ENCODE measurements at regions not wholly inside any gene's neighbourhood (a gene's known extent, or its start where the extent isn't known, plus 50 kb on each side); places are given as distances from the start of the nearest gene placed in this dataset.

- Histone ChIP-seq H3K4me1 (ENCODE audit: control insufficient read depth, insufficient read depth, low read length) (no peaks in the 10 kb centered on the region), H3K36me3 (ENCODE audit: control insufficient read depth, insufficient read depth, low read length) (no peaks in the 10 kb centered on the region), H3K4me3 (ENCODE audit: low read length) (no peak overlapping the region), H3K9me3 (replicated peaks; ENCODE audit: control insufficient read depth, low read depth, low read length) (peaks cover 17% of the 10 kb centered on the region), H3K27me3 (ENCODE audit: control insufficient read depth, insufficient read depth, low read length) (no peaks in the 10 kb centered on the region), H3K27ac (ENCODE audit: low read length) (no peak overlapping the region)
- 91% methylated on average over 3 of the region's 5 CpGs for WGBS (ENCODE audit: insufficient coverage)
- no peak for DNase-seq
Observed at GRCh38 chr4:175499735-175500352, 312.2 kb downstream of the GPM6A start.

- no peak for DNase-seq
- Histone ChIP-seq H3K27me3 (ENCODE audit: control insufficient read depth, insufficient read depth, low read length) (no peaks in the 10 kb centered on the region), H3K9me3 (replicated peaks; ENCODE audit: control insufficient read depth, low read depth, low read length) (peaks cover 9% of the 10 kb centered on the region), H3K4me1 (ENCODE audit: control insufficient read depth, insufficient read depth, low read length) (no peaks in the 10 kb centered on the region), H3K27ac (ENCODE audit: low read length) (no peak overlapping the region), H3K36me3 (ENCODE audit: control insufficient read depth, insufficient read depth, low read length) (no peaks in the 10 kb centered on the region), H3K4me3 (ENCODE audit: low read length) (no peak overlapping the region)
Observed at GRCh38 chr4:175504318-175504717, 307.7 kb downstream of the GPM6A start.

GRCh38 chr4:175509320-175509719 lies 302.7 kb downstream of the GPM6A start:
- no peak for DNase-seq
- no peaks in the 10 kb centered on the region for H3K36me3 ChIP-seq (ENCODE audit: control insufficient read depth, insufficient read depth, low read length)
- H3K9me3 ChIP-seq (replicated peaks; ENCODE audit: control insufficient read depth, low read depth, low read length): no peaks in the 10 kb centered on the region
- no CpG with 5 or more reads among the region's 2 CpGs for WGBS (ENCODE audit: insufficient coverage)
- H3K27me3 ChIP-seq (ENCODE audit: control insufficient read depth, insufficient read depth, low read length): no peaks in the 10 kb centered on the region
- H3K4me1 ChIP-seq (ENCODE audit: control insufficient read depth, insufficient read depth, low read length): no peaks in the 10 kb centered on the region
- no peak overlapping the region for H3K4me3 ChIP-seq (ENCODE audit: low read length)
- no peak overlapping the region for H3K27ac ChIP-seq (ENCODE audit: low read length)

- Histone ChIP-seq H3K4me1 (ENCODE audit: control insufficient read depth, insufficient read depth, low read length) (no peaks in the 10 kb centered on the region), H3K9me3 (replicated peaks; ENCODE audit: control insufficient read depth, low read depth, low read length) (no peaks in the 10 kb centered on the region), H3K27ac (ENCODE audit: low read length) (no peak overlapping the region), H3K4me3 (ENCODE audit: low read length) (no peak overlapping the region), H3K36me3 (ENCODE audit: control insufficient read depth, insufficient read depth, low read length) (no peaks in the 10 kb centered on the region), H3K27me3 (ENCODE audit: control insufficient read depth, insufficient read depth, low read length) (no peaks in the 10 kb centered on the region)
- no CpG with 5 or more reads among the region's 1 CpG for WGBS (ENCODE audit: insufficient coverage)
- peak; percentile 15 for DNase-seq
Observed at GRCh38 chr4:175511861-175512260, 300.2 kb downstream of the GPM6A start.

- Histone ChIP-seq H3K27me3 (ENCODE audit: control insufficient read depth, insufficient read depth, low read length) (no peaks in the 10 kb centered on the region), H3K4me3 (ENCODE audit: low read length) (no peak overlapping the region), H3K27ac (ENCODE audit: low read length) (no peak overlapping the region), H3K36me3 (ENCODE audit: control insufficient read depth, insufficient read depth, low read length) (no peaks in the 10 kb centered on the region), H3K4me1 (ENCODE audit: control insufficient read depth, insufficient read depth, low read length) (no peaks in the 10 kb centered on the region), H3K9me3 (replicated peaks; ENCODE audit: control insufficient read depth, low read depth, low read length) (no peaks in the 10 kb centered on the region)
- WGBS (ENCODE audit: insufficient coverage): 83% methylated on average over 1 of the region's 5 CpGs
- DNase-seq: no peak
Observed at GRCh38 chr4:175514174-175514573, 297.9 kb downstream of the GPM6A start.

- peaks cover 2% of the 10 kb centered on the region for H3K9me3 ChIP-seq (replicated peaks; ENCODE audit: control insufficient read depth, low read depth, low read length)
- H3K27me3 ChIP-seq (ENCODE audit: control insufficient read depth, insufficient read depth, low read length): no peaks in the 10 kb centered on the region
- H3K4me3 ChIP-seq (ENCODE audit: low read length): no peak overlapping the region
- DNase-seq: no peak
- no peaks in the 10 kb centered on the region for H3K4me1 ChIP-seq (ENCODE audit: control insufficient read depth, insufficient read depth, low read length)
- no CpG with 5 or more reads among the region's 3 CpGs for WGBS (ENCODE audit: insufficient coverage)
- H3K36me3 ChIP-seq (ENCODE audit: control insufficient read depth, insufficient read depth, low read length): no peaks in the 10 kb centered on the region
- no peak overlapping the region for H3K27ac ChIP-seq (ENCODE audit: low read length)
Observed at GRCh38 chr4:175530655-175531054, 281.4 kb downstream of the GPM6A start.

- no peaks in the 10 kb centered on the region for H3K36me3 ChIP-seq (ENCODE audit: control insufficient read depth, insufficient read depth, low read length)
Observed at GRCh38 chr4:175531405-175532091, 280.5 kb downstream of the GPM6A start.

GRCh38 chr4:175536852-175537453 lies 275.1 kb downstream of the GPM6A start:
- DNase-seq: peak; percentile 69
- Histone ChIP-seq H3K4me1 (ENCODE audit: control insufficient read depth, insufficient read depth, low read length) (no peaks in the 10 kb centered on the region), H3K27me3 (ENCODE audit: control insufficient read depth, insufficient read depth, low read length) (no peaks in the 10 kb centered on the region), H3K9me3 (replicated peaks; ENCODE audit: control insufficient read depth, low read depth, low read length) (peaks cover 3% of the 10 kb centered on the region), H3K36me3 (ENCODE audit: control insufficient read depth, insufficient read depth, low read length) (no peaks in the 10 kb centered on the region), H3K27ac (ENCODE audit: low read length) (no peak overlapping the region), H3K4me3 (ENCODE audit: low read length) (no peak overlapping the region)
- WGBS (ENCODE audit: insufficient coverage): no CpG with 5 or more reads among the region's 6 CpGs

More at GRCh38 chr4:175531405-175532091, 280.5 kb downstream of the GPM6A start:
- WGBS (ENCODE audit: insufficient coverage): no CpG with 5 or more reads among the region's 4 CpGs
- H3K27me3 ChIP-seq (ENCODE audit: control insufficient read depth, insufficient read depth, low read length): no peaks in the 10 kb centered on the region
- no peak overlapping the region for H3K4me3 ChIP-seq (ENCODE audit: low read length)
- no peaks in the 10 kb centered on the region for H3K4me1 ChIP-seq (ENCODE audit: control insufficient read depth, insufficient read depth, low read length)
- no peak for DNase-seq
- H3K9me3 ChIP-seq (replicated peaks; ENCODE audit: control insufficient read depth, low read depth, low read length): peaks cover 2% of the 10 kb centered on the region
- H3K27ac ChIP-seq (ENCODE audit: low read length): no peak overlapping the region

GRCh38 chr4:175539498-175539897 lies 272.6 kb downstream of the GPM6A start:
- Histone ChIP-seq H3K36me3 (ENCODE audit: control insufficient read depth, insufficient read depth, low read length) (no peaks in the 10 kb centered on the region), H3K9me3 (replicated peaks; ENCODE audit: control insufficient read depth, low read depth, low read length) (peaks cover 2% of the 10 kb centered on the region), H3K27me3 (ENCODE audit: control insufficient read depth, insufficient read depth, low read length) (no peaks in the 10 kb centered on the region), H3K4me1 (ENCODE audit: control insufficient read depth, insufficient read depth, low read length) (peaks cover 4% of the 10 kb centered on the region), H3K27ac (ENCODE audit: low read length) (no peak overlapping the region), H3K4me3 (ENCODE audit: low read length) (no peak overlapping the region)
- no CpG with 5 or more reads among the region's 2 CpGs for WGBS (ENCODE audit: insufficient coverage)
- DNase-seq: peak; percentile 6

GRCh38 chr4:175540151-175540550 lies 271.9 kb downstream of the GPM6A start:
- peaks cover 4% of the 10 kb centered on the region for H3K4me1 ChIP-seq (ENCODE audit: control insufficient read depth, insufficient read depth, low read length)
- no peak for DNase-seq
- H3K27me3 ChIP-seq (ENCODE audit: control insufficient read depth, insufficient read depth, low read length): no peaks in the 10 kb centered on the region
- no CpG with 5 or more reads among the region's 1 CpG for whole genome bisulfite sequencing (ENCODE audit: insufficient coverage)
- no peaks in the 10 kb centered on the region for H3K36me3 ChIP-seq (ENCODE audit: control insufficient read depth, insufficient read depth, low read length)
- no peak overlapping the region for H3K4me3 ChIP-seq (ENCODE audit: low read length)
- H3K9me3 ChIP-seq (replicated peaks; ENCODE audit: control insufficient read depth, low read depth, low read length): peaks cover 2% of the 10 kb centered on the region
- no peak overlapping the region for H3K27ac ChIP-seq (ENCODE audit: low read length)

All from muscle of leg (tissue), 3 donors.